B cell (primary cell): ENCODE measurements at regions not wholly inside any gene's neighbourhood (a gene's known extent, or its start where the extent isn't known, plus 50 kb on each side); places are given as distances from the start of the nearest gene placed in this dataset.

Experiments
- ATAC-seq: fragments of 200-7000 bp; cut with Tn5 transposase; one replicate; pipeline ENCODE4 v1.10.0; 2021; ENCODE audit warnings: low read depth, mild to moderate bottlenecking, moderate number of reproducible peaks, moderate library complexity
- CTCF ChIA-PET: fragments of 350-600 bp; sonication (Branson Sonifier 250); formaldehyde crosslinking; loops from one replicate; lab custom pipeline; 2021; ENCODE audit warnings: antibody characterized with exemption, inconsistent platforms; lab: Charles Lee
- POLR2A ChIA-PET: fragments of 350-600 bp; sonication (Branson Sonifier 250); formaldehyde crosslinking; loops from one replicate; lab custom pipeline; 2021; ENCODE audit warnings: antibody characterized with exemption; lab: Charles Lee
- DNase-seq: peaks from one replicate; pipeline ENCODE4 v3.0.0; 2013
- H2AFZ ChIP-seq: 2 replicates; pipeline ENCODE4 v1.6.1; 2012; ENCODE audit warnings: mild to moderate bottlenecking, low read depth, low read length; ENCODE audit not compliant: insufficient read depth, poor library complexity, severe bottlenecking
- H3K27ac ChIP-seq, 2 donors: 1 replicate in 1 of 2; 2 replicates in 1 of 2; pipeline ENCODE4 v1.5.1; 2012 to 2013; ENCODE audit warnings: low read length in 2 of 2, mild to moderate bottlenecking in 2 of 2, moderate library complexity in 1 of 2
- H3K27me3 ChIP-seq, 4 experiments: fragments of 200-600 bp in 1 of 4; sonication (generic) in 1 of 4; replicated peaks in 1 of 4; 1 replicate in 2 of 4; 2 replicates in 2 of 4; pipeline versions ENCODE4 v1.6.1 to v1.7.0; 2013 to 2016; ENCODE audit warnings: low read length in 3 of 4, mild to moderate bottlenecking in 2 of 4, mixed read lengths in 1 of 4, moderate library complexity in 1 of 4; ENCODE audit not compliant: insufficient read depth in 4 of 4, control insufficient read depth in 3 of 4; ENCODE audit errors: control extremely low read depth in 1 of 4
- H3K36me3 ChIP-seq, 2 experiments: replicated peaks in 1 of 2; 1 replicate in 1 of 2; 2 replicates in 1 of 2; pipeline versions ENCODE4 v1.6.1 to v1.7.1; 2013; ENCODE audit warnings: low read length in 1 of 2; ENCODE audit not compliant: insufficient read depth in 2 of 2, control insufficient read depth in 1 of 2; ENCODE audit errors: control extremely low read depth in 1 of 2, extremely low read depth in 1 of 2
- H3K4me1 ChIP-seq, 2 donors: fragments of 200-600 bp in 1 of 2; sonication (generic) in 1 of 2; 1 replicate in 1 of 2; 2 replicates in 1 of 2; pipeline versions ENCODE4 v1.5.1 to v1.6.1; 2013 to 2017; ENCODE audit warnings: low read length in 2 of 2; ENCODE audit not compliant: control insufficient read depth in 2 of 2, insufficient read depth in 2 of 2
- H3K4me2 ChIP-seq: replicated peaks from 2 replicates; pipeline ENCODE3; 2012; ENCODE audit warnings: mild to moderate bottlenecking, low read depth, low read length; ENCODE audit not compliant: poor library complexity, severe bottlenecking
- H3K4me3 ChIP-seq, 5 experiments: fragments of 200-600 bp in 1 of 5; sonication (generic) in 1 of 5; 1 replicate in 3 of 5; 2 replicates in 2 of 5; pipeline versions ENCODE4 v1.5.1 to v1.7.0; 2011 to 2016; ENCODE audit warnings: low read length in 4 of 5, mild to moderate bottlenecking in 4 of 5, low read depth in 2 of 5, control low read depth in 1 of 5, moderate library complexity in 1 of 5; ENCODE audit not compliant: insufficient read depth in 1 of 5; ENCODE audit errors: control extremely low read depth in 1 of 5, extremely low read depth in 1 of 5
- H3K79me2 ChIP-seq: fragments of 200-600 bp; sonication (generic); one replicate; pipeline ENCODE4 v1.6.0; 2016; ENCODE audit warnings: low read length; ENCODE audit not compliant: control insufficient read depth, insufficient read depth
- H3K9ac ChIP-seq: fragments of 200-600 bp; sonication (generic); 2 replicates; pipeline ENCODE4 v1.6.1; 2017; ENCODE audit warnings: mild to moderate bottlenecking, low read length, moderate library complexity
- H3K9me3 ChIP-seq, 3 donors: one replicate each; pipeline versions ENCODE4 v1.6.1 to v1.7.1; 2013; ENCODE audit warnings: low read length in 2 of 3; ENCODE audit not compliant: control insufficient read depth in 2 of 3, insufficient read depth in 1 of 3; ENCODE audit errors: control extremely low read depth in 1 of 3
- H4K20me1 ChIP-seq: 2 replicates; pipeline ENCODE4 v1.6.0; 2012; ENCODE audit warnings: mild to moderate bottlenecking, low read length; ENCODE audit not compliant: insufficient read depth, control insufficient read depth, poor library complexity, severe bottlenecking
- H3K27ac Mint-ChIP-seq: one replicate; pipeline ENCODE4 v1.8.0; 2021; ENCODE audit warnings: mixed read lengths
- H3K27me3 Mint-ChIP-seq: one replicate; pipeline ENCODE4 v1.8.0; 2021; ENCODE audit warnings: mixed read lengths
- H3K4me1 Mint-ChIP-seq: one replicate; pipeline ENCODE4 v1.8.0; 2021; ENCODE audit warnings: mixed read lengths
- H3K4me3 Mint-ChIP-seq: one replicate; pipeline ENCODE4 v1.8.0; 2021; ENCODE audit warnings: mixed read lengths
- H3K9me3 Mint-ChIP-seq: one replicate; pipeline ENCODE4 v1.8.0; 2022; ENCODE audit warnings: mixed read lengths; ENCODE audit not compliant: insufficient read depth
- CTCF ChIP-seq: fragments of 200-600 bp; IDR thresholded peaks from one replicate; pipeline ENCODE4 v1.8.0; 2022; ENCODE audit warnings: antibody characterized with exemption, mild to moderate bottlenecking
- EZH2 ChIP-seq: IDR thresholded peaks from 2 replicates; pipeline ENCODE4 v1.6.1; 2012; ENCODE audit warnings: borderline replicate concordance, low read depth, mild to moderate bottlenecking, moderate library complexity, low read length; ENCODE audit not compliant: insufficient read depth, poor library complexity, severe bottlenecking
- WGBS: methylation state at CpG from one replicate; pipeline ENCODE4 v1.1.5; 2013; ENCODE audit warnings: missing lambda C conversion rate; ENCODE audit not compliant: insufficient coverage; 5-methylcytosine and 5-hydroxymethylcytosine counted together
- intact Hi-C: fragments of 100-400 bp; cut with micrococcal nuclease; formaldehyde crosslinking; loops from one replicate; pipeline ENCODE4 v1.10.0; 2022

DNA sequence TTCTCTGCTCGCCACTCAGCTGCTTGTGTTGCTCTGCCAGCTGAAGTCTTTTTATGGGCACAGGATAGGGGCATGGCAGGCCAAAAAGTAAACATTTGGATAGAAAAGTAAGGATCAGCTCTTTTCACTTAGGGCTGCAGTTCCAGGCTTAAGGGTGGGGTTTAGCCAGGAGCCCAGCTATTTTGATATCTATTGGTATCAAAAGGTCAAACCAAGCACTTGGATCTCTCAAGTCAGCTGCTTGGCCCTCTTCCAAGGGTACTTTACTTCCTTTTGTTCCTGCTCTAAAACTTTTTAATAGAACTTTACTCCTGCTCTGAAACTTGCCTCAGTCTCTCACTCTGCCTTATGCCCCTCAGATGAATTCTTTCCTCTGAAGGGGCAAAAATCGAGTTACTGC, 55.7 kb upstream of the ABCC4 start:
- TF ChIP-seq EZH2 (no peak), CTCF (no peak)
- peaks cover 0 to 4% (median 0%) of the 10 kb centered on the region in 4 experiments for H3K27me3 ChIP-seq
- DNase-seq (no peak), ATAC-seq (no peak)
- POLR2A ChIA-PET: no interaction called here
- H3K4me1 ChIP-seq: no peaks in the 10 kb centered on the region
- intact Hi-C loops: no loop called here
- no peak overlapping the region for H3K27ac ChIP-seq
- H3K4me3 Mint-ChIP-seq: no peak overlapping the region
- H3K27ac Mint-ChIP-seq: no peak overlapping the region
- CTCF ChIA-PET: no interaction called here
- H2AFZ ChIP-seq: no peak overlapping the region
- H3K9me3 Mint-ChIP-seq: no peaks in the 10 kb centered on the region
- no peaks in the 10 kb centered on the region for H3K9me3 ChIP-seq
- 88% methylated on average over 2 of the region's 2 CpGs for WGBS
- no peaks in the 10 kb centered on the region for H3K79me2 ChIP-seq
- peaks cover 15% of the 10 kb centered on the region for H3K27me3 Mint-ChIP-seq
- H3K36me3 ChIP-seq: no peaks in the 10 kb centered on the region
- no peaks in the 10 kb centered on the region for H3K4me1 Mint-ChIP-seq
- H3K4me2 ChIP-seq: no peak overlapping the region
- no peak overlapping the region for H3K4me3 ChIP-seq
- no peaks in the 10 kb centered on the region for H4K20me1 ChIP-seq
- no peak overlapping the region for H3K9ac ChIP-seq

DNA sequence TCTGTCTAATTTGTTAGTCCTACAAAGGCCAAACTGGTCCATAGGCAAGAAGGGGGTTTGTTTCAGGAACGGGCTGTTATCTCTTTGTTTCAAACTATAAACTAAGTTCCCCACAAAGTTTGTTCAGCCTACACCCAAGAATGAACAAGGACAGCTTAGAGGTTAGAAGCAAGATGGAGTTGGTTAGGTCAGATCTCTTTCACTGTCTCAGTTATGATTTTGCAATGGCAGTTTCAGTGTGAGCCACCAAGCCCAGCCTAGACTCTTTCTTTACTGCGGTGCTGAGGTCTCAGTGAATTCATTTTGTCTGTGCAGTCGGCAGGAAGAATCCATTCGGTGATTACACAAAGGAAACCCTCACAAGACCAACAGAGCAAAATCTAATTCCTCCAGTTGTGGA, 56.6 kb upstream of the ABCC4 start:
- Mint-ChIP-seq H3K4me1 (no peaks in the 10 kb centered on the region), H3K27ac (no peak overlapping the region), H3K4me3 (no peak overlapping the region), H3K27me3 (peaks cover 19% of the 10 kb centered on the region), H3K9me3 (no peaks in the 10 kb centered on the region)
- Histone ChIP-seq H4K20me1 (no peaks in the 10 kb centered on the region), H3K4me1 (no peaks in the 10 kb centered on the region), H3K79me2 (no peaks in the 10 kb centered on the region), H3K4me2 (no peak overlapping the region), H2AFZ (no peak overlapping the region), H3K36me3 (no peaks in the 10 kb centered on the region), H3K9me3 (no peaks in the 10 kb centered on the region), H3K27ac (no peak overlapping the region), H3K4me3 (no peak overlapping the region), H3K27me3 (peaks cover 0 to 4% (median 0%) of the 10 kb centered on the region in 4 experiments), H3K9ac (no peak overlapping the region)
- ATAC-seq (no peak), DNase-seq (no peak)
- POLR2A ChIA-PET: no interaction called here
- CTCF ChIA-PET: no interaction called here
- no peak for TF ChIP-seq EZH2
- no peak for TF ChIP-seq CTCF
- intact Hi-C loops: no loop called here
- no CpG with 5 or more reads among the region's 4 CpGs for WGBS
